CMK (cell line): ENCODE measurements at regions not wholly inside any gene's neighbourhood (a gene's known extent, or its start where the extent isn't known, plus 50 kb on each side); places are given as distances from the start of the nearest gene placed in this dataset.

ENCODE experiments used
- DNase-seq: peaks from one replicate; pipeline ENCODE4 v3.0.0-alpha.2; 2010; ENCODE audit warnings: low read depth

DNA sequence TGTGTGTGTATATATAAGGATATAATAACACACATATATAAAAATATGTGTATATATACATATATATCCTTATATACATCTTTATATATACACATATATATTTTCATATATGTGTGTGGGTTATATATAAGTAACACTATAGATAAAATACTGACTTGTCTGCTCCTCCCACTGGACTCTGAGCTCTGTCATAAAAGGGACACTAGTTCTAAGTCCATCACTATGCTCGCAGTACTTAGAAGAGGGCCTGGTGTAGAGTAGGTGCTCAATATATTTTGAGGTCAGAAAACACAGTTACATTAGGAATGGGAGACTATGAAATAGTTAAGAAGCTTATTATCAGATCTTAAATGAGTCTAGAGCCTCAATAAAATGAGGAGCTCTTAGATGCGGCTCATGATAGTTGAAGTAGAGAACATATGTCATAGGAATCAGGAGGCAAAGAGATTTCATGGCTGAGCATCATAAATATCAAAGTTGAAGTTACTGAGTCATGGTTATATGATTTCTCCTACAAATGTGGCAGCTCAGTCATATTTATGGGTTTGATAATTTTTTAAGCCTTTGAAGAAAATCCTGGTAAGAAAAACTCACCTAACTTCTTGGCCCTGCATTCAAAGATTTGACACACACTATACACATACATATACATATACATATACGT, 371.2 kb upstream of the THBS1 start:
- DNase-seq = no peak

DNA sequence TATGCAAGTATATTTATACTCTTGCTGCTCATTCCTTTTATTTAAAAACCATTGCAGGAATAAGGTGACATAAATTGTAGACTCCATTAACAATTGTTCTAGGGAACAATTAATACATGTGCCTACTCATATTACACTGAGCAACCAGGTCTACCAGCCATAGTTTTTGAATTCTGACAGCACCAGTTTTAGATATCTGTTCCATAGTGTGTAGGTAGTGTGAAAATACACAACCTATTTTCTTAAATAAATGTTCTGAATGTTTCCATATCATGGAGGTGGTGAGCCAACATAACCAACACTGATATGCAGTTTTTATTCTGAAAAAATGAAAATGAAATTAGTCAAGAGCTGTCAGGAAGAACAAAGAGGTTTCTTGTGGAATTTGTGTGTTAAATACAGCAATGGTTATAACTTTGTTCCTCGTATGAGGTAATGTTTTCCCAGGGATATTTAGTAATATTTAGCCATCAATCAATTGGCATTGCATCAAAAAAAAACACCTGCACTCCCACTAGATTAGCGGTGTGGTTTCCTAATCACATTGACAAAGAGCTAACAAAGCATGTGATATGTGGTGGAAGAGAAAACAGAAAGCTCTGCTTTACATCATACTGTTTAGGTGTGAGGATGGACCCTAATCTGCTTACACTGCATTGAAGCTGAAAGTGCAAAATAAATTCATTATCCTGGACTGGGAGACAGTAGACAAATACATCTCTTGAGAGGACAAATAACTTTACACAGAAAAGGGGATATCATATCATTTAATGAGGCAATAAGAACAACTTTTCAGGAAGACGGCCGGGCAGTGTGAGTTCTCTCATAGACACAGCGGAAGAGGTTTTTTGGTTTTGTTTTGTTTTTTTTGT, 369.5 kb upstream of the THBS1 start:
- no peak for DNase-seq

DNA sequence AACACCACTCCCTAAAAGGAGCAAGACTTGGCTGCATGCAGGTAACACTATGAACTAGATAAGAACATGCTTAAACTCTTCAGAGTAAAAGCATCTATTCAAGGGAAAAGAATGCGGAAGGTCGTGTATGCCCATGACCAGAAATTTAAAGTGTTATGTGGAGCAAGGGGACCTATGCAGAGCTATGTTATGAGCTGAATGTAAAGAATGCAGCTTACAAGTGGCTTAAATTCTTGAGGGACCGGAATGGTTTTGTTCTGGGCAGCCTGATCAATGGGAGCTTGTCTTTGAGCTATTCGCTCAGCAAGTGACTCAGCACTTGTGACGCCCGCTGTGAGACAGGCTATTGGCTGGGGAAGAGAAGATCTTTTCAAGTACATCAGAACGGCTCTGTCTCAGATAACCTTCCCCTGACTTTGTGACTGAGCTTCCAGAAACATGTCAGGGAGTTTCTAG, 367.5 kb upstream of the THBS1 start:
- DNase-seq = no peak

DNA sequence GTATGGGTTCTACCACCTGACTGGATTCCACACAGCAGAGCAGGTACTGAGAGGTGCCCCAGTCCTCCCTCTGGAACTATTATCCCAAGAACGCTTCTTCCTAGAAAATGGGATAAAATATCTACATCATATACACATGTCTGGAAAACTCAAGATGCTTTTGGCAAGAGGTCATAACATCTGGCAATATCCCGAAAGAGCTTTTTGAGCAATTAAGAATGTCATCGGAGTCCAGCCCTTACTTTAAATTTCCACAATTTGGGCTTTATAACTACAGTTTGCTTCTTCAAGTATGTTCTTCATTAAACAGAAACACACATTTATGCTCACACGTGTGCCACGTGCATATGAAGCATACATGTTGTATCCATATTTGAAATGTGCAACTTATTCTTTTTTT, 365.9 kb upstream of the THBS1 start:
- DNase-seq = no peak

DNA sequence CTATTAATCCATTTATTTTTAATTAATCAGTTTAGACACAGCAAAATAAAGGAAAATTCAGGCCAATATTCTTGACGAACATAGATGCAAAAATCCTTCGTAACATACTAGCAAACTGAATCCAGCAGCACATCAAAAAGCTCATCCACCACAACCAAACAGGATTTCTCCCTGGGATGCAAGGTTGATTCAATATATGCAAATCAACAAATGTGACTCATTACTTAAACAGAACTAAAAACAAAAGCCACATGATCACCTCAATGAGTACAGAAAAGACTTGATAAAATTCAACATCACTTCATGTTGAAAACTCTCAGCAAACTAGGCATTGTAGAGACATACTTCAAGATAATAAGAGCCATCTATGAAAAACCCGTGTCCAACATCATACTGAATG, 364.1 kb upstream of the THBS1 start:
- no peak for DNase-seq

DNA sequence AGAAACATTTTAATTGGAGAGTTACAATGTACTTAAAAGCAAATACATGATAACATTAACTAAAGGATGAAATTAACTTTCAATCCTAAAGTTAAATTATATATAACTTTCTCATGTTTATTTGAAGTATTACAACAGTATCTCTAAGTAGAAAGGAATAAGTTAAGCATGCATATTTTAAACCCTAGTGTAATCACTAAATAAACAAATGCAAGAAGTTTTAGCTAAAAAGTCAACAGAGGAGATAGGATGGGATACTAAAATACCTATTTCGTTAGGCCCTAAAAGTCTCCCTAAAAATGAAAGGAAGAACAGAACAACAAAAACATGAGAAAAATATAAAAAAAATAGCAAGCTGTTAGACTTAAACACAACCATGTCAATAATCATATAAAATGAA, 361.3 kb upstream of the THBS1 start:
- DNase-seq = no peak

DNA sequence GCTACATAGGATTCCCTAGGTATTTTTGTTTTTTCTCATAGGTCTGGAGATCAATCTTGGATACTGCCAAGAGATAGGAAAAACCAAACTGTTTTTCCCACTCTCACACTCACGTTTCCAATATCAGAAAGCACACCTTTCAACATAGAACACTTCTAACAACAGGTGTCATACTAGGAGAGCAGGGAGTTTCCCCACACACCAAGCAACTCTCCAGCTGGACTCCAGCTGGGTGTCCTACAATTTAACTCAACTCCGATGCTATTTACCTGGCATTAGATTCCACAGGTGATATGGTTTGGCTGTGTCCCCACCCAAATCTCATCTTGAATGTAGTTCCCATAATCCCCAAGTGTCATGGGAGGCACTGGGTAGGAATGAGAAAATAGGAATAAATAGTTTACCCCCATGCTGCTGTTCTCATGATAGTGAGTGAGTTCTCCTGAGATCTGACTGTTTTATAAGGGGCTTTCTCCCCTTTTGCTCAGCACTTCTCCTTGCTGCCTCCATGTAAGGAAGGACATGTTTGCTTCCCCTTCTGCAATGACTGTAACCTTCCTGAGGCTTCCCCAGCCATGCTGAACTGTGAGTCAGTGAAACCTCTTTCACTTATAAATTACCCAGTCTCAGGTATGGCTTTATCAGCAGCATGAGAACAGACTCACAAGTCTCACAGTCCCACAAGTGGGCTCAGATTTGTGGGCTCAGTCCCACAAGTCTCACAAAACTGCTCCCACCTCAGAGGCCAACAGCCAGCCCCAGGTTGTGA, 354.5 kb upstream of the THBS1 start:
- DNase-seq = no peak

DNA sequence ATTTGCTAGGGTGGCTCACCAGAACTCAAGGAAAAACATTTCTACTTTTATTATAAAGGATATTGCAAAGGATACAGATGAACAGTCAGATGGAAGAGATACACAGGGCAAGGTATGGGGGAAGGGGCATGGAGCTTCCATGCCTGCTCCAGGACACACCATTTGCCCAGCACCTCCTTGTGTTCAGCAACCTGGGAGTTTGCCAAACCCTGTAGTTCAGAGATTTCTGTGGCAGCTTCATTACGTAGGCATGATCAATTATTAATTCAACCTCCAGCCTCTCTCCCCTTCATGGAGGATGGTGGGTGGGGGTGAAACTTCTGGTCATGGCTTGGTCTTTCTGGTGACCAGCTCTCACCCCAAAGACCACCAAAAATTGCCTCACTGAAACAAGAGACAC, 353.9 kb upstream of the THBS1 start:
- no peak for DNase-seq

DNA sequence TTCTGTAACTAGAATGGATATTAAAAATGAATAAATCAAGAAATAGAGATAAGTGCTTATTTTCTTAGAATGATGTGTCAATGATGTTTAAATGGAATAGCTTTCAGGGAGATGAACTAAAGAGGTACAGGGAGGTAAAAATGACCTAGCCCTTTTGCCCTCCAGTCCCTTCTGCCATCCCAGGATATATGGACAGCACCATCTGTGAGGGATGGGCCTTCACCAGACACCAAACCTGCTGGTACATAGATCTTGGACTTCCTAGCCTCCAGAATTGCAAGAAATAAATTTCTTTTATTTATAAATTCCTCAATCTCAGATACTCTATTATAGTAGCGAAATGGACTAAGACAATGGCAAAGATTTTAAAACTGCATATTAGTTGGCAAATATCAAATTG, 352.0 kb upstream of the THBS1 start:
- DNase-seq = no peak

DNA sequence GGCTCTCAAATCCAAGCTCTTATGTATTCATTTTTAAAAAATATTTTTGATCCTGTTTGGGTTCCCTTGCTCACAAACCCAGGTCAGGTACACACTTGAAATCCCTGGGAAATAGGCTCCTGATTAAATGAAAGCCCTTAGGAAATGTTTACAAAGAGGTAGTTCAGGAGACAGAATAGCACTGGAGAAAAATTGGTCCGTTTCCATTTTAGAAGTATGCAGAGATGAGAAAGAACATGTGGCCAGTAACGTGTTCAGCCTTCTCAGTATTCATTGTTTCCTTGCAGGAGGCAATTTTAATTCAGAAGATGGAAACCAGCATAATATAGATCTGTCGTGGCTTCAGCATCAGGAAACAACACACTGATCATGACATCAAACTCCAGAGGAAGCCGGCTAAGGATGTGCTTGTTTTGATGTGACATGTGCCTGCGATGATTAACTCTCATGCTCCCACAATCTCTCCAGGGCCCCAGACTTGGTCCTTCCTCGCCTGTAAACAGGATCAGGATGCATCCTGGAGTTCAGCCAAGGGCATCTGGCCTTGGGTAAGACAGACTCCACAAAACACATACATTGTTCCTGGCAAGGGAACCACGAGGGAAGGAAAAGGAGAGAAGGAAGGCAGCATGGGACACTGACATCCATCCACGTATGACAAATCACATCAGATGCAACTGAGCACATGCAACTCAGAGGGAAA, 350.5 kb upstream of the THBS1 start:
- no peak for DNase-seq

DNA sequence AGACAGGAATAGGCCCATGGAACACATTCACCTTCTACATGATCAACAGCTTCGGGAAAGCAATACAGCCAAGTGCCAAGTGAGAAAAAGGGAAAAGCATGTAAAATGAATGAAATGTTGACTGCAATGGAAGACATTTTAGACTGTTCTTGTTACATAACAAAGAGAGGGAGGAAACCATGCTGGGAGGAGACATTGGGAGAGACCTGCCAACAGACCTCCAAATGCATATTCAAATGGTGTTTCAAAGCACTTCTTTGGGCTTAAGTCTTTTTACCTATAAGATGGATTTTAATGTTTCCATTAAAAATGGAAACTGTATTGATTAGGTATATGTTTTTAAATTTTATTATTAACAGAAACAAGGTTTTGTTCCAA, 350.0 kb upstream of the THBS1 start:
- DNase-seq = no peak

DNA sequence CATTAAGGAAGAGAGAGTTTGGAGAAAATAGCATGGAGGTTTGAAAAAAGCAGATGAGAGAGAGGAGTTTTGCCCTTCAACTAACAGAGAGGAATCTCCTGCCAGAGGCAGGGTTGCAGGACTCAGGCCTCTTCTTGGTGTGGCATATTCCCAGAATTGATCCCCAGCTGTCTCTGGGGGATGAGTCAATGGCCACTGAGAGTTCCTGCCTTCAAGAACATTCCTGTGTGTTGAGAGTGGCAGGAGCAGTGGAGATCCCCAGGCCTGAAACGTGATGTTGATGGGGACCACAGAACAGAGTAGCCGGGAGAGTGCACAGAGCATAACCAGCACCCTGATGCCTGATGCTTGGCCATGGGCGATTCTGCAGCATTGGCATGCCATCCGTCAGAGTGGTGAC, 348.4 kb upstream of the THBS1 start:
- DNase-seq = no peak

DNA sequence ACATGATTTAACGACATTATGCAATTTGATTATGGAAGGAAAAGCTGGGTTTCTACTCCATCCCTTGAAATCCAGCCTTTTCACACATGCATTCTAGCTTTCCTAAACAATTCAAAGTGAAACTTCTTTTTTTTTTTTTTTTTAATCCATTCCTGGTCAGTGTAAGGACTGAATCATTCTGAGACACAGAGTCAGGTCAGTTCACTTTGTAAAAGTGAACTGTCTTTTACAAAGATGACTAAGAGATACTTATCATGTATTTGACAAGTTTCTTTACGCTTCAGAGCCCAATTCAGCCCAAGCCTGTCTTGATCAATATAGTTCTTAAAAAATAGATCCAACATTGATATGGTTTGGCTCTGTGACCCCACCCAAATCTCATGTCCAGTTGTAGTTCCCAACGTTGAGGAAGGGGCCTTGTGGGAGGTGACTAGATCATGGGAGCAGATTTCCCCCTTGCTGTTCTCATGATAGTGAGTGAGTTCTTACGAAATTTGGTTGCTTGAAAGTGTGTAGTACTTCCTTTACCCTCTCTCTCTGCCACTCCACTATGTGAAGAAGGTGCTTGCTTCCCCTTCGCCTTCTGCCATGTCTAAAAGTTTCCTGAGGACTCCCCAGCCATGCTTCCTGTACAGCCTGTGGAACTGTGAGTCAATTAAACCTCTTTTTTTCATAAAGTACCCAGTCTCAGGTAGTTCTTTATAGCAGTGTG, 345.6 kb upstream of the THBS1 start:
- no peak for DNase-seq

DNA sequence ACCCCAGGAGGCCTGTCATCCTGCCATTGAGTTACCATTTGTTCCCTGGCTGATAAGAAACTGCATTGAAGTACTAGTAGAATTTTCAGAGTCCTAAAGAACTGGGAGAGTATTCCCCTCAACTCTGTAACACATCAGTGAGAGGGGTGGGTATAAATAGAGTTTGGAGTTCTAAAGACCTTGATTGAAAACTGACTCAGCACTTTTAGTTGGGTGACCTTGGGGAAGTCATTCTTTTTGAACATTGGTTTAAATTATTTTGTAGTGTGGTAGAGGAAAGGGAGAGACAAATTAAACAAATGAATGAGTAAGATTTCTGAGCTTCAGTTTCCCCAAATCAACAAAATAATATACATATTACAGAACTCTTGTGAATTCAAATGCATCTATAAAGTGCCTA, 344.5 kb upstream of the THBS1 start:
- no peak for DNase-seq

DNA sequence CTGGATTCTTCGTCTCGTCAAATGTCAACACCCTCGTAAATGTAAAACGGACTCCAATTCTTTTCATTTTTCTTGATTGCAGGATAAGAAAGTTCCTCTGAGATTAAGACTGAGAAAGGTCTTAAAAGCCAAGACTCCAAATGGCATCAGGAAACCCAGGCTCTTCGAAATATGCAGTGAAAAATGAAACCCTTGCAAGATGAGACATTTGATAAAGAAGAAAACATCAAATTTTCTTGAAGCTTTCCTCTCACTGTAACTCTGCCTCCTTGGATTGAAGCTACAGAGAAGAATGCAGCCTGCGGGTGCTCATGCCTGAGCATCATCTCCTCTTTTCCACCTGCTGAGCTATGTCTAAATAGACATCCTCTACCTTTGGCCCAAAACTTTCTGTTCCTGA, 342.4 kb upstream of the THBS1 start:
- DNase-seq = no peak

DNA sequence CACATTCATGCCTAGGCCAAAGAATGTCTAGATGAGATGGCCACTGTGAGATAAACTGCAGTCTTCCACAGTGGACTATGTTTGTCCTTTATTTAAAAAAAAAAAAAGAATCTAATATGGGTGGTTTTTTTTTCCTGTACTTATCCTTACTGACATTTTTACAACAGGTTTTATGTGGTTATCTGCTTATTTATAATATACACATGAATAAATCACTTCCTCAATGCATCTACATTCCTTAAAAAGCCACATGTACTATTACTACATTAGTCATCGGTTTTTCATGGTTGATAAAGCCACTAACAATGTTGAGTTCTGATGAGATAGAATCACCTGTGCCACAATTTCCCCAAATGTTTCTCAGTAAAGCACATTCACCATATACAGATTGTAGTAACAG, 341.3 kb upstream of the THBS1 start:
- no peak for DNase-seq

DNA sequence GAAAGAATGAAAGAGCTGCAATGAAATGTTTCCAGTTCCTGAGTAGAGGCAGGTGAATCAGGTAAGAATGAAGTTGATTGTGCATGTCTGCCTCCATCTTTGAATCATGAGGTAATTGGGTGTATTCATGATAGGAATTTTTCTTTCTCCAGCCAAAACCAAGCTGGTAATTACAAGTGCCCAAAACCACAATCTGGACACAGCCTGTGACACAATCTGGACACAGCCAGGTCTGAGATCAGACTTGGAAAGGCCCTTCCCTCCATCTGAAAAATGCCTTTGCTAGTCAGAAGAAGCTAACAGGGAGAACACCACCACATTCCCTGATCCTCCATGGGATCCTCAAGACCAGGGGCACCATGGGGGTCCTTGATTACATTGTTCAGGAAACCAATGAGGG, 338.5 kb upstream of the THBS1 start:
- DNase-seq = no peak

DNA sequence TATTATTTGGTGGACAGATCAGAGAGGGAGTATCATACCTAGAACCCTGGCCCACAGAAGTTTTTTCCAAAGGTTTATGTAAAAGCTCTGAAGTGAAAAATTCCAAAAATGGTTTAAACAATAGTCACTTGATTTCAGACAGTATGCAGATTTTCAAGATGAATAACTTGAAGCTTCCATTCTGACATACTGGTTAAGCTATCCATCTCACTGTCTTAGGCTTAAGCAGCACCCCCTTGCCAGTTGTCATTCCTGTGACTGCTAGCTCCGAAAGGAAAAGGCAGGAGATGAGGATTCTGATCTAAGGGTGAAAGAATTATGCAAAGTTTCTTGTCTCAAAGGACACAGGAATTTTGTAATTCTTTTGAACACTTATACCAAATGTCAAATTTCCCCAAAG, 337.5 kb upstream of the THBS1 start:
- no peak for DNase-seq

DNA sequence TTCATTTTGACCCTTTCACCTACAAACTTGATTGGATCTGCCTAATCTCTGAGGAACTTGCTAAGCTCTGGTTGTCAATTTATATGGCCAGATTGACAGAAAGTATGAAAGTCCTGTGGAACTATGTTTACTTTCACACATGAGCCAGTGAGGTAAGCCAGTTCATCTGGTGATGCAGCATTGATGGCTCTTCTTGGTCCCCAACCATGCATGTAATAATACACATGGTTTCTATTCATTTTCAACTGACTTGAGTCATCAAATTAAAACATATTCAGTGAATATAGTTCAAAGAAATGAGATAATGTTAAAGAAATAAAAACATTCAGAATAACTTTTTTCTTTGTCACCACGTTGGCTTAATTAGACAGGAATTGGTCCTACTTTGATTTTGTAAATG, 336.1 kb upstream of the THBS1 start:
- no peak for DNase-seq

DNA sequence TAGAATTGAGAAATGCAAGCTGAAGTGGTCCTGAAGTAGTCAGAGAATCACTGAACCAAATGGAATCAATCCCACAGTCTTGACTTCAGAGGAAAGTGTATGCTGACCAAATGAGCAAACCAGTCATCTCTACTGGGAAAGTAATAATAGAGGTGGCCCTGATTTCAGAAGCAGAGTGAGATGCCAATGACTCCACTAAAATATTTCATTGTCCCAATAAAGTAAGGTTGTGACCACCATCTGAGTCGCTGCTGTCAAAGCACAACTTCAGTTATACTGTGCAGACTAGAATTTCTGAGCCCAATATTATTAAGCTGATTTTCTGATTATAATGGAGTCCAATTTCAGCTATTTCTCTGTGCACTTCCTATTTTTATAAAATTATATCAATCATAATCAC, 334.4 kb upstream of the THBS1 start:
- DNase-seq = no peak

DNA sequence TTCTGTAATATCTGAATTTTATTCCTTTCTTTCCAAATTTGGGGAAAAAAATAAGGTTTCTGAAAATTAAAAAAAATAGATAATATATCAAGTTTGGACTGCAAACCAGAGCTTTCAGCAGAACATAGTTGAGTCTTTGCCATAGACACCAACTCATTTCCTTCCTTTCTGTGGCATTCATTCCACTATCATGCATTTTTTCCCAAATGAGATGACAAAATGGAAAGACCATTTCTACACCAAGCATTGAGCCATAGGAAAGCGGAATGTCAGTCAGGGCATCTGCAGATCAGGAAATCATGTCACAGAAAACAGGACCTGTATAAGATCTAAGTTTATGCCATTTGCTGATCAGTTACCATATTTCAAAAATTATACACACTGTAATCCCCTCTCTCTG, 333.3 kb upstream of the THBS1 start:
- no peak for DNase-seq

DNA sequence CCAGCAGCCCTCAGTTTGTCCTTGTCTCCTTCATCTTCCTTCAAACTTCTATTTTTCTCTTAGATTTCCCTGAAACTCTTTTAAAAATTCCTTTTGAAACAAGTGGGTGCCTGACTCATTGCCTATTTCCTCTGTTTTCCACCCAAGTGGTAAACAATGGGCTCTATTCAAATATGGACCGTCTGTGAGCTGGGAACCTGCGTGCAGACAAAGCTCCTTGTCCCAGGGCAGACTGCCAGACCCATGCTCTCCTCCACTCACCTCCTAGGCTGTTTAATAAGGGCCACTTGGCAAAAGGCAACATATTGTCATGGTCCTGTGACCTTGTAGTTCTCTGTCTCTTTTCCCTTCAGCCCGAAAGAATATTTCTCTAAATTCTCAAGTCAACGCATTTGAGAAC, 332.7 kb upstream of the THBS1 start:
- no peak for DNase-seq
